ENCODE measurements at regions not wholly inside any gene's neighbourhood (a gene's known extent, or its start where the extent isn't known, plus 50 kb on each side); places are given as distances from the start of the nearest gene placed in this dataset.

DNA sequence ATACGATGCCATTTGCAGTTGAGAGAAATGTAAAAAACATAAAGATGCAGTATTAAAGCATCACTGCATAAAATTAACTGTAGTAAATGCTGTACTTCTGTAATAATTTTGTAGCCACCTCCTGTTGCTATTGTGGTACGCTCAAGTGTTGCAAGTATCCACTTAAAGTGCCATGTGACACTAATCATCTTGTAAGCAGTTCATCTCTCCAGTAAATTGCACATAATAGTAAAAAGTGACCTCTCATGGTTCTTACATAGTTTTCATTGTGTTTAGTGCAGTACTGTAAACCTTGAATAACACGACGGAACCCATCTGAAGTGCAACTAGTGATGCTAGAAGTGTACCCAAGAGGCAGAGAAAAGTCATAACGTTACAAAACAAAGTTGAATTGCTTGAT lies 190.1 kb upstream of the VGLL2 start:
- DNase-seq (no peak), ATAC-seq (no peak)
- Histone ChIP-seq H3K4me1 (no peaks in the 10 kb centered on the region), H3K4me3 (no peak overlapping the region), H3K36me3 (no peaks in the 10 kb centered on the region), H3K27ac (no peak overlapping the region), H3K27me3 (no peaks in the 10 kb centered on the region), H3K9me3 (no peaks in the 10 kb centered on the region)
- TF ChIP-seq, protein P1, sequence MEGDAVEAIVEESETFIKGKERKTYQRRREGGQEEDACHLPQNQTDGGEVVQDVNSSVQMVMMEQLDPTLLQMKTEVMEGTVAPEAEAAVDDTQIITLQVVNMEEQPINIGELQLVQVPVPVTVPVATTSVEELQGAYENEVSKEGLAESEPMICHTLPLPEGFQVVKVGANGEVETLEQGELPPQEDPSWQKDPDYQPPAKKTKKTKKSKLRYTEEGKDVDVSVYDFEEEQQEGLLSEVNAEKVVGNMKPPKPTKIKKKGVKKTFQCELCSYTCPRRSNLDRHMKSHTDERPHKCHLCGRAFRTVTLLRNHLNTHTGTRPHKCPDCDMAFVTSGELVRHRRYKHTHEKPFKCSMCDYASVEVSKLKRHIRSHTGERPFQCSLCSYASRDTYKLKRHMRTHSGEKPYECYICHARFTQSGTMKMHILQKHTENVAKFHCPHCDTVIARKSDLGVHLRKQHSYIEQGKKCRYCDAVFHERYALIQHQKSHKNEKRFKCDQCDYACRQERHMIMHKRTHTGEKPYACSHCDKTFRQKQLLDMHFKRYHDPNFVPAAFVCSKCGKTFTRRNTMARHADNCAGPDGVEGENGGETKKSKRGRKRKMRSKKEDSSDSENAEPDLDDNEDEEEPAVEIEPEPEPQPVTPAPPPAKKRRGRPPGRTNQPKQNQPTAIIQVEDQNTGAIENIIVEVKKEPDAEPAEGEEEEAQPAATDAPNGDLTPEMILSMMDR (IDR thresholded peaks at IDR 0.05 in 4 of 5, conservative IDR thresholded peaks at IDR 0.05 in 1 of 5), result no peak
- no peak for TF ChIP-seq POLR2A (IDR thresholded peaks at IDR 0.05)
- in situ Hi-C loops (cut with MboI; ENCODE audit: low sequenced_read_pairs in 4 of 4) (no loop called here), intact Hi-C loops (cut with DNase I; ENCODE audit: low total_unique reads) (no loop called here)

DNA sequence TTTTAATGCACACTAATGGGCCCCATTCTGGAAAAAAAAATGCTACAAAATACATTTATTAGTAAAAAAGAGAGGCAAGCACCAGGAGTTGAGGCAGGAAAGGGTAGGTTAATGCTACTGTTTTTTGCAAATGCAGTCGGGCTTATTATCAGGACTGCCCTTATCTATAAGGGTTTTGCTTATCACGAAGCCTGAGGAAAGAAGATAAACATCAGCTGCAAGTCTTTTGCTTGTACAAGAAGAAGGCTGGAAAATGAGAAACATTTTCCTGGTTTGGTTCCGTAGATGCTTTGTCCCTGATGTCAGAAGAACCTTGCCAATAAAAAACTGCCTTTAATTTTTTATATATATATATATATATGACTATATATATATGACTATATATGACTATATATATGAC lies 189.3 kb upstream of the VGLL2 start:
- no peak for TF ChIP-seq POLR2A (IDR thresholded peaks at IDR 0.05)
- TF ChIP-seq, protein P1 (IDR thresholded peaks at IDR 0.05 in 4 of 5, conservative IDR thresholded peaks at IDR 0.05 in 1 of 5), result no peak
- no peak for ATAC-seq
- DNase-seq, result no peak
- Histone ChIP-seq H3K4me3 (no peak overlapping the region), H3K36me3 (no peaks in the 10 kb centered on the region), H3K9me3 (no peaks in the 10 kb centered on the region), H3K27ac (no peak overlapping the region), H3K4me1 (no peaks in the 10 kb centered on the region), H3K27me3 (no peaks in the 10 kb centered on the region)
- intact Hi-C loops (cut with DNase I; ENCODE audit: low total_unique reads), result no loop called here
- in situ Hi-C loops (cut with MboI; ENCODE audit: low sequenced_read_pairs in 4 of 4), result no loop called here

DNA sequence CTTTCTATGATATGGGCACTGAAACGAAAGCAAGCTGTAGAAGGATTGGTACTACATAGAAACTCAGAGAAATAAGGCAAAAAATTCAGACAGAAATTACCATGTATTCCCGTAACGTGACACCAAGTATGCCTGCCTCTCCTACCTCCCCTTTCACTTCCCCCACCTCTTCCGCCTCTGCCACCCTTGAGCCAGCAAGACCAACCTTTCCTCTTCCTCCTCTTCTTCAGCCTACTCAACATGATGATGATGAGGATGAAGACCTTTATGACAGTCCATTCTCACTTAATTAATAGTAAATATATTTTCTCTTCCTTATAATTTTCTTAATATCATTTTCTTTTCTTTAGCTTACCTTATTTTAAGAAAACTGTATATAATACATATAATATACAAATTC lies 188.1 kb upstream of the VGLL2 start:
- Histone ChIP-seq H3K36me3 (no peaks in the 10 kb centered on the region), H3K9me3 (no peaks in the 10 kb centered on the region), H3K4me3 (no peak overlapping the region), H3K27me3 (no peaks in the 10 kb centered on the region), H3K4me1 (no peaks in the 10 kb centered on the region), H3K27ac (no peak overlapping the region)
- in situ Hi-C loops (cut with MboI; ENCODE audit: low sequenced_read_pairs in 4 of 4) (no loop called here), intact Hi-C loops (cut with DNase I; ENCODE audit: low total_unique reads) (no loop called here)
- no peak for ATAC-seq
- TF ChIP-seq, protein P1 (IDR thresholded peaks at IDR 0.05 in 4 of 5, conservative IDR thresholded peaks at IDR 0.05 in 1 of 5), result no peak
- no peak for TF ChIP-seq POLR2A (IDR thresholded peaks at IDR 0.05)
- DNase-seq, result no peak

DNA sequence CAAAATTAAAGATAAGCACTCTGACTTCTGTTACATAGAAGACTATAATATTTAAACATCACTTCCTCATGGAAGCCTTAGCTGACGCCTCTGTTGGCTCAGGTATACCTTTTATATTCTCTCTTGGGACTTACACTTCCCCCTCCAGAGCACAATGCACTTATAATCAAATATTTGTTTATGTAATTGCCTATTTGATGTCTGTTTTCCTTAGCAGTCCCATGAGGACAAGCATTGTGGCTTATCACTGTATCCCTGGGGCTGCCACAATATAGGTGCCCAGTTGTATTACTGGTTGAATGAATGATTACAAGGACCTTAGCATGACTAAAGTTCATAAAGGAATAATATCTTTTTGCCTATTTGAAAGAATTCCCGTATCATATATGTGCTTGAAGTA lies 186.7 kb upstream of the VGLL2 start:
- Histone ChIP-seq H3K36me3 (no peaks in the 10 kb centered on the region), H3K9me3 (no peaks in the 10 kb centered on the region), H3K4me3 (no peak overlapping the region), H3K4me1 (no peaks in the 10 kb centered on the region), H3K27ac (no peak overlapping the region), H3K27me3 (no peaks in the 10 kb centered on the region)
- in situ Hi-C loops (cut with MboI; ENCODE audit: low sequenced_read_pairs in 4 of 4) (no loop called here), intact Hi-C loops (cut with DNase I; ENCODE audit: low total_unique reads) (no loop called here)
- DNase-seq (no peak), ATAC-seq (no peak)
- no peak for TF ChIP-seq POLR2A (IDR thresholded peaks at IDR 0.05)
- TF ChIP-seq, protein P1 (IDR thresholded peaks at IDR 0.05 in 4 of 5, conservative IDR thresholded peaks at IDR 0.05 in 1 of 5), result no peak

DNA sequence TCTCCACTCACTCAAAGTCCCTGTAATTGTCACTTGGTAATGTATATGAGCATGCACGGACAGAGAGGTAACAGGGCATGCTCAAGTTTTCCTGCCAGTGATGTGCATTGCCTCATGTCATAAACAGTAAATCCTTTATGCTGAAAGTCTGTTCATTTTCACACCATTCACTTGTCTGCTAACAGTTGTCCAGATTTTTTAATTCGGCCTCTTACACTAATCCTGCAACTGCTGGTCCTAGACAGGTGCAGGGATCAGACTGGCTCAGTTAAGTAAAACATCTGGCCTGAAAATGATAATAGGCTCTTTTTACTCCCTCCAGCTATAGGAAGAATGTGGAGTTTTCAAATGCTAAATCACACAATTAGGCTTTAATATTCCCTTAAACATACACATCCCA lies 185.4 kb upstream of the VGLL2 start:
- DNase-seq (no peak), ATAC-seq (no peak)
- Histone ChIP-seq H3K27ac (no peak overlapping the region), H3K27me3 (no peaks in the 10 kb centered on the region), H3K9me3 (no peaks in the 10 kb centered on the region), H3K4me1 (no peaks in the 10 kb centered on the region), H3K36me3 (no peaks in the 10 kb centered on the region), H3K4me3 (no peak overlapping the region)
- in situ Hi-C loops (cut with MboI; ENCODE audit: low sequenced_read_pairs in 4 of 4) (no loop called here), intact Hi-C loops (cut with DNase I; ENCODE audit: low total_unique reads) (no loop called here)
- TF ChIP-seq, protein P1 (IDR thresholded peaks at IDR 0.05 in 4 of 5, conservative IDR thresholded peaks at IDR 0.05 in 1 of 5), result no peak
- no peak for TF ChIP-seq POLR2A (IDR thresholded peaks at IDR 0.05)

Measured in gastrocnemius medialis (tissue), 4 donors.